ENCODE measurements at regions not wholly inside any gene's neighbourhood (a gene's known extent, or its start where the extent isn't known, plus 50 kb on each side); places are given as distances from the start of the nearest gene placed in this dataset.

GRCh38 chr1:208974717-208975116 lies 608.8 kb upstream of the CAMK1G start:
- TF ChIP-seq CTCF (conservative IDR thresholded peaks at IDR 0.05; ENCODE audit: low read depth in 2 of 2) (no peak), EZH2phosphoT487 (IDR thresholded peaks at IDR 0.05; ENCODE audit: unreplicated experiment) (no peak), EZH2 (IDR thresholded peaks at IDR 0.05; ENCODE audit: low read depth, unreplicated experiment) (no peak)

Measured in GM23338 (cell line).